ENCODE measurements at regions not wholly inside any gene's neighbourhood (a gene's known extent, or its start where the extent isn't known, plus 50 kb on each side); places are given as distances from the start of the nearest gene placed in this dataset.
A peak's percentile ranks its signal among the peaks of the same experiment; 100 is the strongest.

GRCh38 chr15:92819278-92820235, 80.6 kb upstream of the CHD2 start:
- Histone ChIP-seq H3K27me3 (no peaks in the 10 kb centered on the region), H3K9me3 (no peaks in the 10 kb centered on the region), H3K36me3 (no peaks in the 10 kb centered on the region), H3K27ac (peak overlapping the region; percentile 86 to 90 (median 89)), H3K4me1 (peaks cover 12 to 27% of the 10 kb centered on the region in 2 donors), H3K4me3 (peak overlapping the region; percentile 55 to 63 (median 55))
- TF ChIP-seq CTCF (IDR thresholded peaks at IDR 0.05 in 4 of 5, conservative IDR thresholded peaks at IDR 0.05 in 1 of 5) (no peak), POLR2A (IDR thresholded peaks at IDR 0.05) (no peak)
- in situ Hi-C loops (cut with MboI; ENCODE audit: low sequenced_read_pairs in 4 of 4), result loop anchor here in 2 of 4 donors (10.0 to 25.0 kb wide), 2 partner anchors 95 to 643 kb away; no protein-coding TSS in a partner anchor
- DNase-seq (no peak), ATAC-seq (peak; percentile 28 to 47)
- intact Hi-C loops (cut with DNase I; ENCODE audit: low total_unique reads), result loop anchor here (1.0 kb wide), 1 partner anchor 63 kb away; no protein-coding TSS in a partner anchor

GRCh38 chr15:92820236-92821021, 79.7 kb upstream of the CHD2 start:
- peak; percentile 65 to 87 for TF ChIP-seq POLR2A (IDR thresholded peaks at IDR 0.05)
- peak in 1 of 5 experiments; percentile 31 for TF ChIP-seq CTCF (IDR thresholded peaks at IDR 0.05 in 4 of 5, conservative IDR thresholded peaks at IDR 0.05 in 1 of 5)
- intact Hi-C loops (cut with DNase I; ENCODE audit: low total_unique reads), result loop anchor here (1.0 kb wide), 1 partner anchor 62 kb away; no protein-coding TSS in a partner anchor
- in situ Hi-C loops (cut with MboI; ENCODE audit: low sequenced_read_pairs in 4 of 4), result loop anchor here in 1 of 4 donors (25.0 kb wide), 1 partner anchor 642 kb away; no protein-coding TSS in a partner anchor
- peak; percentile 93 to 94 for ATAC-seq
- Histone ChIP-seq H3K36me3 (no peaks in the 10 kb centered on the region), H3K4me3 (peak overlapping the region; percentile 55 to 66 (median 55)), H3K27me3 (no peaks in the 10 kb centered on the region), H3K4me1 (peaks cover 12 to 27% of the 10 kb centered on the region in 2 donors), H3K27ac (peak overlapping the region; percentile 86 to 90 (median 89)), H3K9me3 (no peaks in the 10 kb centered on the region)
- peak; percentile 86 to 92 for DNase-seq

DNA sequence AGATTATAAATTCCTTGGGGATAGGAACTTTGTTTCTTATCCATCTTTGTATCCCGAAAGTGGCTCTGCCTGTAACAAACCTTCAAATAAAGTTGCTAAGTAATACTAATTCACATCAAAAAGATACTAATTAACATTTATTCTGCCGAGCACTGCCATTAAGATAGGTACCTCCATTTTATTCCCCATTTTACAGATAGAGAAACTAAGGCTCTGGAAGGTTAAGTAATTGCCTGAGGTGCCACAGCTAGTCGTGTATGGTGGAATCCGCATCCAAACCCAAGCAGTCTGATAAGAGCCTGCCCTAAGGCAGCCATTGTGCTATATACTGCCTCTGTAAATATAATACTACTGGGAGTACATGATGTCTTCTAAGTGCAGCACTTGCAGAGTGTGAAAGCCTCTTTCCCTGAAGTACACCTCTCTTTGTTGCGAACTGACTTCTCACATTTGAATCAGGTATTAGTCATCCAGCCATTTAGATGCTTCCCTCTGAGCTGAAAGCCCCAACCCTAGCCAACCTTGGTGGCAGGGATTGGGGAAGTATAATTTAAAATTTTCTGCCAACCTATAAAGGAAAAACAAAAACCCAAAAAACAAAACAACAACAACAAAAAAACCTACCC, 78.5 kb upstream of the CHD2 start:
- peak overlapping the region in 2 of 4 donors; percentile 88 to 90 for H3K27ac ChIP-seq
- in situ Hi-C loops (cut with MboI; ENCODE audit: low sequenced_read_pairs in 4 of 4), result loop anchor here in 1 of 4 donors (25.0 kb wide), 1 partner anchor 641 kb away; no protein-coding TSS in a partner anchor
- no peaks in the 10 kb centered on the region for H3K9me3 ChIP-seq

More for the DNA sequence above, 78.5 kb upstream of the CHD2 start:
- intact Hi-C loops (cut with DNase I; ENCODE audit: low total_unique reads), result no loop called here
- ATAC-seq (no peak), DNase-seq (no peak)
- no peak overlapping the region for H3K4me3 ChIP-seq
- H3K36me3 ChIP-seq, result no peaks in the 10 kb centered on the region
- H3K4me1 ChIP-seq, result peaks cover 12 to 27% of the 10 kb centered on the region in 2 donors
- no peaks in the 10 kb centered on the region for H3K27me3 ChIP-seq
- TF ChIP-seq POLR2A (IDR thresholded peaks at IDR 0.05), result no peak
- TF ChIP-seq CTCF (IDR thresholded peaks at IDR 0.05 in 4 of 5, conservative IDR thresholded peaks at IDR 0.05 in 1 of 5), result no peak

Data from gastrocnemius medialis (tissue), 4 donors.